ENCODE measurements at regions not wholly inside any gene's neighbourhood (a gene's known extent, or its start where the extent isn't known, plus 50 kb on each side); places are given as distances from the start of the nearest gene placed in this dataset.
A peak's percentile ranks its signal among the peaks of the same experiment; 100 is the strongest.

DNA sequence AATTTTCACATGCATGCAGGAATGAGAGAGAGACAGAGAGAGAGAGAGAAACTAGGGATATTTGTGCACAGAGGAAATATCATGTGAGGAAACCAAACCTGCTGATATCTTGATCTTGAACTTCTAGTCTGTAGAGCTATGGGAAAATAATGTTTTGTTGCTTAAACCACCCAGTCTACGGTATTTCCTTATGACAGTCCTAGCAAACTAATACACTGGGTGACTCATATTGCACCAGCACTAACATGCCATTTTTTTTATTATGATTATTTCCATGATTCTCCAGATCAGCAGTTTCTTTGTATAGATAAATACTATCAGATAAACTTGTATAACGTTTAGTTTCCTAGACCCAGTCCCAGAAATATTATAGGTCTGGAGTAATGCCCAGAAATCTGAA, 1259.0 kb downstream of the ZPLD1 start:
- DNase-seq, result no peak

- DNase-seq, result no peak
Observed at GRCh38 chr3:103698646-103699045, 1263.8 kb downstream of the ZPLD1 start.

DNA sequence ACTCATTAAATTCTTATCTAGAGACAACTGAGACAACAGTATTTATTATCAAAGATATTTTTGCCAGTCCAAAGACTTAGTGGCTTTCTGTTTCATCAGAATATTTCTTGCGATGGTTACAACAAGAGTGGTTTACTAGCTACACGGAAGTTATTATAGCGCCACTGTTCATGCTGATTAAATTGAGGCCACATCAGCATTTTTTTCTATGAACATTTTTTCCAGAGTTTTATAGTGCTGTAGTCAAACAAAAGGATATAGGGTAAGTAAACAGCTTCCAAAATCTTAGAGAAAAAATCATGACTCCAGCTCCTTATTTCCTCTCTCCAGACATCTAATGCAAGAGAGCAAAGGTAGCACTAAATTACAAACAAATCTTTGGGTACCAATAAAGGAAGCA, 1264.4 kb downstream of the ZPLD1 start:
- no peak for DNase-seq

DNA sequence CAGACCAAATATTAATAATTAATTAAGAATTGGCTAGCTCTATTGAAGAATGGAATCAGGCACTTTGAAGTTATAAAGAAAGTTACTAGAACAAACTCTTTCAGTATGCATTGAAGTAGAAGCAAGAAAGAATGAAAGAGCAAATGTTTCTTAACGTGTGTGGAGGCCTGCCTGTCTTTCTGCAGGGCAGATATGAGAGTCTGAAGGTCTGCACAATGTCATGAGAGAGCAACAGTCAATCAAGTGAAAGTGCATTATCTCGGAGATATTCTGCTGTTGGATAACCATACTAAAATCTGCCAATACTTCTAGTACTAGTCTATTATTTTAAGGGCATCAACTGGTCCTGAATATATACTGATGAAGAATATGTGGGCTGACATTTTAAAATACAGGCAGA, 1270.8 kb downstream of the ZPLD1 start:
- DNase-seq, result no peak

GRCh38 chr3:103706671-103707070, 1271.9 kb downstream of the ZPLD1 start:
- DNase-seq, result no peak

- no peak for DNase-seq
Observed at GRCh38 chr3:103711670-103712069, 1276.9 kb downstream of the ZPLD1 start.

DNA sequence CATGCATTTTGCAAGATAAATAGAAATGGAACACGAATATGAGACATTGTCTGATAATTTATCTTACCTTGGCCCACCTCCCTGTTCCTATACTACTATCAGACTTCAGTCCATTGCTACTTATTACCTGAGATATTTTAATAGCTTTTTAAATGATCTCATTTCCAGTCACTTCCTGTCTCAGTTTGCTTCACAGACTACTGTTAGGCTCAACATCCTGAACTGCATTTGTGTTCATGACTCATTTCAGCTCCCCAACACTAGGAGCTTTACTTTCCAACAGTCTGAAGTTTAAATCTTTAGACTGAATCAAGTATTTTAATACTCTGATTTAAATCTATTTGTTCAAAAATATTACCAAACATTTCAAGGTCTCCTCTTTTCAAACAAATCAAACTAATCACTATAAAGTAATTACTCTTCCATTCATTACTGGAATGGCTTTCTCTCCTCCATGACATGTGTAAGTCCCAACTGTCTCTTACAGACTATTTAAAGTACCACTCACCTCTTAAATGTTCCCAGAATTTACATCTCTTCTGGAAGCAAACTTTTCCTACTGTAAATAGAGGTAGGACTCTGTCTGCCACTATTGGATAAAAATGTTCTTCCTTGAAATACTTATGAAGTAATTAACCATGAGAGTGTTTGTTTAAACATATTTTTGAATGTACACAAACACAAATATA, 1277.6 kb downstream of the ZPLD1 start:
- no peak for DNase-seq

DNA sequence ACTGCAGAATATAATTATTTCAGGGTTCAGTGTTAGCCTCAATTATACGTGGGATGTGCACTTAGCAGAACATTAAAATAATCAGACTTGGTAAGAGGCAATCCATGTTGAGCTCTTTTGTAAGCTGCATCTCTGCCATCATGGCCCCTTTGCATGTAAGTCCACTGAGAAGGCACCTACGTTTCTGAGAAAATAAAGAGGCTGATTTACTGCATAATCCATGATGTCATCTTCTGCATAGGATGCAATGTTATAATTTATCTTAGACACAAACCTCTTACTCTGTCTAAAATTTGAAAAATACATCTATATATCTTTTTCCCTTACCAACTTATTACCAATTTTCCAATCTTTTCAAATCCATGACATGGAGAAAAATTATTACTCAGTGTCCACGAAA, 1294.7 kb downstream of the ZPLD1 start:
- DNase-seq, result no peak

DNA sequence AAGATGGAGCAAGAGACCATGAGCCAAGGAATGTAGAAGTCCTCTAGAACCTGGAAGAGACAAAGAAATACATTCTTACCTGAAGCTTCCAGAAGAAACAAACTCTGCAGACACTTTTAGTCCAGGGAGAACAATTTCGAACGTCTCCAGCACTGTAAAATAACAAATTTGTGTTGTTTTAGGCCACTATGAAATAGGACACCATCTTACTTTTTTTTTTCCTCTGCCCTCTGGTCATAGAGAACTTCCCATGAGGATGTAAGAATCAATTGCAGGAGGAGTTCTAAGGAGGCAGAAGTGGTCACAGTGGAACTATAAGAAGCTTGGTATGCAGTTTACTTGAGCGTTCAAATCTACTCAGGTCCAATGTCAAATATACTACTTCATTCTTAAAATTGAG, 1295.9 kb downstream of the ZPLD1 start:
- DNase-seq, result no peak

GRCh38 chr3:103752986-103753385, 1318.2 kb downstream of the ZPLD1 start:
- no peak for DNase-seq

- no peak for DNase-seq
Observed at GRCh38 chr3:103767635-103768034, 1332.8 kb downstream of the ZPLD1 start.

- DNase-seq, result no peak
Observed at GRCh38 chr3:103785017-103785416, 1350.2 kb downstream of the ZPLD1 start.

- no peak for DNase-seq
Observed at GRCh38 chr3:103785537-103785936, 1350.7 kb downstream of the ZPLD1 start.

DNA sequence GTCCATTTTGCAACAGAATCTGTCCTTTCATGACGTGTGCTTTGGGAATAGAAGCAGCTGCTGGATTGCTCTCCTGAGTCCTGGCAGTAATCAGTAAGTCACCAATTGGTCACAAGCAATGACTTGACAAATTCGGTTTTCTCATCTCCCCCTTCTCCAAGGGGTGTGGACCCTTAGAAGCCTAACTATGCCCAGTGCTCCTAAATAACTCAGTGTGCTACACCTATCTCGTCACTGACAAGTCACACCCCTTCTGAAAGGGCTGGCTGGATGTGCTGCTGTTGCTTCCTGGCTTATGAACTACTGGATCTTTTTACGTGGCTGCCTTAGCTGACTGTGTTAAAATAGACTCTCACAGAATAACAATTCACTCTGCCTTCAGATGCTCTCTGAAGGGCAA, 1351.5 kb downstream of the ZPLD1 start:
- DNase-seq, result no peak

- DNase-seq, result no peak
Observed at GRCh38 chr3:103787164-103787871, 1352.5 kb downstream of the ZPLD1 start.

DNA sequence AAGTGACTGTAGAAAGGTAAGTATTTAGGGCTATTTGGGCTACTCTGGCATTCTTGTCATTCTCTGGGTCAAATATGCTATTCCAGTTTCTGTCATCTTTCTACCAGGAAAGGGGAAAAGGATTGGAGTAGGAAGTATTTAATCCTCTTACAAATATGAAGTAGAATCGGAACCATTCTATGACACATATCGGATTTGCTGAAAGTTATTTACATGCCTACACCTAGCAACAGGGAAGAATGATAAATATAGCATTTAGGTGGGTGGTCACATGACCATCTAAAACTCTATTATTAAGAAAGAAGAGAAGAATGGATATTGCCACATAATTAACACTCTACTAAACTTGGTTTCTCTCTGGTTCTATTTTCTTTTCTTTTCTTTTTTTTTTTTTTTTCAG, 1353.1 kb downstream of the ZPLD1 start:
- no peak for DNase-seq

- DNase-seq, result no peak
Observed at GRCh38 chr3:103791786-103792515, 1357.1 kb downstream of the ZPLD1 start.

GRCh38 chr3:103794656-103795055, 1359.8 kb downstream of the ZPLD1 start:
- peak; percentile 59 for DNase-seq

- DNase-seq, result no peak
Observed at GRCh38 chr3:103796068-103796467, 1361.3 kb downstream of the ZPLD1 start.

GRCh38 chr3:103803787-103804186, 1369.0 kb downstream of the ZPLD1 start:
- DNase-seq, result no peak

GRCh38 chr3:103810167-103810566, 1375.4 kb downstream of the ZPLD1 start:
- no peak for DNase-seq

- DNase-seq, result no peak
Observed at GRCh38 chr3:103813955-103814354, 1379.1 kb downstream of the ZPLD1 start.

DNA sequence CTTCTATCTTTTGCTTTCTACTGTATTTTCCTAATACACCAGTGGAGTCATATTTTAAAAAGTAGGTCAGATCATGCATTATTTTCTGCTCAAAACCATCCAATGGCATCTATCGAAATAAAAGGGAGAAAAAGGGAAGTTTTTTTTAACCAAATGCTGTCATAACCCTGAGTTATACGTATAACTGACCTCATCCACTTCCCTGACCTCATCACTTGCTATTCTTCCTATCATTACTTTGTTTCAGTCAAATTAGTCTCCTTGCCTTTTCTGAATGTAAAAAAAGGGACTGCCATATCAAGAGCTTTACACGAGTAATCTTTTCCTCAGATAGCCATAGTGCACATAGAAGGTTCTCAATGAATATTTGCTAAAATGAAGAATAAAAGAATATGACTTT, 1383.6 kb downstream of the ZPLD1 start:
- no peak for DNase-seq

- no peak for DNase-seq
Observed at GRCh38 chr3:103818800-103819199, 1384.0 kb downstream of the ZPLD1 start.

Data from NCI-H82 (cell line).